ENCODE measurements at regions not wholly inside any gene's neighbourhood (a gene's known extent, or its start where the extent isn't known, plus 50 kb on each side); places are given as distances from the start of the nearest gene placed in this dataset.
"Not testable (repeated sequence)": the region's sequence is repeated elsewhere in the genome, so short reads cannot be mapped to it uniquely, and the experiment has no call there.

GRCh38 chr7:131638641-131639430 lies 82.4 kb upstream of the PODXL start:
- in situ Hi-C loops (cut with HindIII; ENCODE audit: low sequenced_read_pairs) = no loop called here
- TF ChIP-seq, protein P1, sequence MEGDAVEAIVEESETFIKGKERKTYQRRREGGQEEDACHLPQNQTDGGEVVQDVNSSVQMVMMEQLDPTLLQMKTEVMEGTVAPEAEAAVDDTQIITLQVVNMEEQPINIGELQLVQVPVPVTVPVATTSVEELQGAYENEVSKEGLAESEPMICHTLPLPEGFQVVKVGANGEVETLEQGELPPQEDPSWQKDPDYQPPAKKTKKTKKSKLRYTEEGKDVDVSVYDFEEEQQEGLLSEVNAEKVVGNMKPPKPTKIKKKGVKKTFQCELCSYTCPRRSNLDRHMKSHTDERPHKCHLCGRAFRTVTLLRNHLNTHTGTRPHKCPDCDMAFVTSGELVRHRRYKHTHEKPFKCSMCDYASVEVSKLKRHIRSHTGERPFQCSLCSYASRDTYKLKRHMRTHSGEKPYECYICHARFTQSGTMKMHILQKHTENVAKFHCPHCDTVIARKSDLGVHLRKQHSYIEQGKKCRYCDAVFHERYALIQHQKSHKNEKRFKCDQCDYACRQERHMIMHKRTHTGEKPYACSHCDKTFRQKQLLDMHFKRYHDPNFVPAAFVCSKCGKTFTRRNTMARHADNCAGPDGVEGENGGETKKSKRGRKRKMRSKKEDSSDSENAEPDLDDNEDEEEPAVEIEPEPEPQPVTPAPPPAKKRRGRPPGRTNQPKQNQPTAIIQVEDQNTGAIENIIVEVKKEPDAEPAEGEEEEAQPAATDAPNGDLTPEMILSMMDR (IDR thresholded peaks at IDR 0.05; ENCODE audit: low read depth, low read length) = no peak
- no peak overlapping the region for H3K4me3 ChIP-seq (ENCODE audit: low read depth, low read length)

DNA sequence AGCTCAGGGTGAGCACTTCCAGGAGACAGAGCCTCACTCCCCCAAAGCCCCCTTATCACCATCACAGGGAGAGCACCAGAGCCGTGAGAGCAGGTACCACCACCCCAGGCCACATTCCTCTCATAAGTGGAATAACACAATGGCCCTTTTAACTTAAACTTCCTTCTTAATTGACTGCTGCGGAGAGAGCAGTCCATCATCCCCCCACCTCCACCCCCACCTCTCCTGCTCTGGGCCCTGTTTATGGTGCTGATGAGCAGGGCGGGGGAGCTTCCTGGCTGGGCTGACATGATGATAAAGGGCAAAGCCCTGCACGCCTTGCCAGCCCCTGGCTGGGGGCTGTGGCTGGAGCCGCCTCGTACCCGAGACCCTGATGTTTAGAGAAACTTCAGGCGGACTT lies 81.4 kb upstream of the PODXL start:
- TF ChIP-seq, protein P1 (IDR thresholded peaks at IDR 0.05; ENCODE audit: low read depth, low read length) = no peak
- in situ Hi-C loops (cut with HindIII; ENCODE audit: low sequenced_read_pairs) = no loop called here
- no peak for DNase-seq (ENCODE audit: low read depth, low spot score)
- no peak overlapping the region for H3K4me3 ChIP-seq (ENCODE audit: low read depth, low read length)

More at GRCh38 chr7:131638641-131639430, 82.4 kb upstream of the PODXL start:
- DNase-seq (ENCODE audit: low read depth, low spot score) = no peak

DNA sequence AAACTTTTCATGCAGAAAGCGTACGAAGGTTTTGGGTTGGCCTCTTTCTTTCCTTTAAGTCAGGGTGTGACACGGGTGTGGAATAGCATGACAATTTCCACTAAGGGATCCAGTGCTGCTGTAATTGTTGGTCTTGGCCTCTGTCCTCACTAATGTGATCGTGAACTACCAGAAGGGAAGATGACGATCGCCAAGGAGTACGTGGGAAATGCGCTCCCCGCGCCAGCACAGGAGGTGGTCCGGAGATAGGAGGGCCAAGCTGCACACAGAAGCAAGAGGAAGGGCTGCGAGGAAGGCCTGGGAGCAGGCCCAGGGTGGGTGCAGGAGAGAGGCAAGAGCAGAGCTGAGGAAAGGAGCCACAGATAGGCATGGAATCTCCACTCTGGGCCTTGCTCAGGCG lies 79.7 kb upstream of the PODXL start:
- TF ChIP-seq, protein P1 (IDR thresholded peaks at IDR 0.05; ENCODE audit: low read depth, low read length) = no peak
- no peak overlapping the region for H3K4me3 ChIP-seq (ENCODE audit: low read depth, low read length)
- in situ Hi-C loops (cut with HindIII; ENCODE audit: low sequenced_read_pairs) = no loop called here
- no peak for DNase-seq (ENCODE audit: low read depth, low spot score)

GRCh38 chr7:131634197-131634596 lies 77.8 kb upstream of the PODXL start:
- DNase-seq (ENCODE audit: low read depth, low spot score) = not testable (repeated sequence)

GRCh38 chr7:131633342-131633843 lies 77.0 kb upstream of the PODXL start:
- TF ChIP-seq, protein P1 (IDR thresholded peaks at IDR 0.05; ENCODE audit: low read depth, low read length) = no peak
- no peak overlapping the region for H3K4me3 ChIP-seq (ENCODE audit: low read depth, low read length)
- DNase-seq (ENCODE audit: low read depth, low spot score) = peak; percentile 55
- in situ Hi-C loops (cut with HindIII; ENCODE audit: low sequenced_read_pairs) = no loop called here

More at GRCh38 chr7:131634197-131634596, 77.8 kb upstream of the PODXL start:
- in situ Hi-C loops (cut with HindIII; ENCODE audit: low sequenced_read_pairs); H3K4me3 ChIP-seq (ENCODE audit: low read depth, low read length): not testable (repeated sequence)

DNA sequence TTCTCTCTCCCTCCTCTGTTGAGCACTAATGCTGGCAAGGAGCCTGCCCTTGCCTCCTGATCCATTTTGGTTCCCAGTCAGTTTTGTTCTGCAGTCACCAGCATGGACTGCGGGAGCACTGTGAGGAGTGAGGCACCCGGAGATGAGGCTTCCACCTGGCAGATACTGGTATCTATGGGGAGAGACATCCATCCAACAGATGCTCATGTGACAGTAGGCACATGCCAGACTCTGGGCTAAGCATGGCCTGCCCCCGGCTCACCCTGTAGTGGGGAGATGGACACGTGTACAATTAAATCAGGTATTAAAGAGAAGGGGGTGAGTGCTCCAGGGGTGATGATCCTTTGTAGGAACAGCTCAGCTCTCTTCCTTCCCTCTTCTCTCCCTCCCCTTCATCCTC lies 74.0 kb upstream of the PODXL start:
- H3K4me3 ChIP-seq (ENCODE audit: low read depth, low read length) = no peak overlapping the region
- TF ChIP-seq, protein P1 (IDR thresholded peaks at IDR 0.05; ENCODE audit: low read depth, low read length) = no peak
- in situ Hi-C loops (cut with HindIII; ENCODE audit: low sequenced_read_pairs) = no loop called here
- no peak for DNase-seq (ENCODE audit: low read depth, low spot score)

DNA sequence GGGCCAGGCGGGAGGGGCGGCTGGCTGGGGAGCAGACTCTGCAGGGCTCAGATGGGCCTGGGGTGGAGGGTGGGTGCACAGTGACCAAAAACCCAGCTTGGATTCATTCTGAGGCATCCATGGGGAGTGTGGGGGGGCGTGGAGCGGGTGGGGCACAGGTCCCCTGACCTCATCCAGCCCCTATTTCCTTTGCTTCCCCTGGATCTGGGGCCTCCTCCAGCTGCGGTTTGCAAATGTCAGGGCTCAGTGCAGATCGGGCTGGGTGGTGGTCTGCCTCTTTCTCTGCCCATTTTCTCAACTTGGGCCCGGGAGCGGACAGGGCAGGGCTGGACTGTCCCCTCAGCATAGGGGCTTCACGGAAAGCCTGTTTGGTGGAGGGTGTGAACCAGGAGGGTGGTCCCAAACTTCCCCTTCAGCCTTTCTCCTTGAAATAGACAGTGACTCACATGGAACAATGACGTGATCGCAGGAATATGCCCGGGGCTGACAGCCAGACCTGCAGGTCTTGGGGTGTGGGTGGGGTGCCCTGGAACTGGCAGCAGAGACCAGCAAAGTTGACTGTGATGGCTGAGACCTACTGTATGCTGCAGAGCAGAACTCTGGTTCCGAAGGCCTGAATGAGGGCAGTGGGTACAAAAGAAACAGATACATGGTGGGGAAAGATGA lies 72.9 kb upstream of the PODXL start:
- peak; percentile 56 for DNase-seq (ENCODE audit: low read depth, low spot score)
- TF ChIP-seq, protein P1 (IDR thresholded peaks at IDR 0.05; ENCODE audit: low read depth, low read length) = no peak
- in situ Hi-C loops (cut with HindIII; ENCODE audit: low sequenced_read_pairs) = no loop called here
- no peak overlapping the region for H3K4me3 ChIP-seq (ENCODE audit: low read depth, low read length)
